ENCODE measurements at regions not wholly inside any gene's neighbourhood (a gene's known extent, or its start where the extent isn't known, plus 50 kb on each side); places are given as distances from the start of the nearest gene placed in this dataset.

DNA sequence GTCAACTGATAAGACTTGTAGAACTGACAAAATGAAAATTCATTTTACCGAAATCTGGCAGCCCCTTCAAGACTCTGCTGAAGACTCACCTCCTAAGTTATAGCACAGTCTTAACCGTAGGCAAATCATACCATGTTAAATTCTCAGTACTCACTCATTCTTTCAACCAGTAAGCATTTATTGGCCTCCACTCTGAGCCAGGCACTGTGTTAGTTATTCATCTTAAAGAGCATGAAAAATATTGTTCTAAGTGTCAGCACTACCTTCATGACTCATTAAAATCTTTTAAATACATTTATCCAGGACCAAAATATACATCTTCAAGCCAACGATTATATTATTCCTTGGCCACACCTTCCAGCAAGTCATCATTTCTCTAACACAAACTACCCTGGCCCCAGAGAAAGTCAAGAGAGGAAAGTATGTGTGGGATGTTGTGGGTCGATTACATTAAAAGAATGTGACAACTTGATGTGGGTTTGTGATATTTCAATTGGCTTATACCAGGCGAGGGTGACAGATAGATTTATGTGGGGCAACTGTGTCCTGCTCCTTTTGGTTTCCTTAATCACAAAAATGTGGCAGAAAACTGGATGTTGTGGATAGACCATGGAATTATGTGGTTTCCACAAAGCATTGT is 55.0 kb downstream of the TMEM30B start:
- no peak for DNase-seq

DNA sequence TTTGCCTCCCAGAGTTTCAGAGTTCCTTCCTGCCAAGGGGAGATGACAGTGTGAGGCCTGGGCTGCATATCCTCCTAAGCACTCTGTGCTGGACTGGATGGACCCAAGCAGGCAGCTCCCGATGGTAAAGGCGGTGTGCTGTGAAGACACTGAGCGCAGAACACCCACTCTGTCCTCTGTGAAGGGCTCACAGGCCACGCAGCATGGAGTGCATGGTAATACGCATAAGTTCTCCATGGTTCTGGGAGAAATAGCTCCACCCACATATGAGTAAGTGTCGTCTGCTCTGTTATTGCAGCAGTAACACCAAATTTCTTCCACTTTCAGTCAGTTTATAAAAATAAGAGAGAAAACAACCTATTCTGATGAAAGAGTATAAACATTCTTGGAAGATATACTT is 55.8 kb downstream of the TMEM30B start:
- no peak for DNase-seq

DNA sequence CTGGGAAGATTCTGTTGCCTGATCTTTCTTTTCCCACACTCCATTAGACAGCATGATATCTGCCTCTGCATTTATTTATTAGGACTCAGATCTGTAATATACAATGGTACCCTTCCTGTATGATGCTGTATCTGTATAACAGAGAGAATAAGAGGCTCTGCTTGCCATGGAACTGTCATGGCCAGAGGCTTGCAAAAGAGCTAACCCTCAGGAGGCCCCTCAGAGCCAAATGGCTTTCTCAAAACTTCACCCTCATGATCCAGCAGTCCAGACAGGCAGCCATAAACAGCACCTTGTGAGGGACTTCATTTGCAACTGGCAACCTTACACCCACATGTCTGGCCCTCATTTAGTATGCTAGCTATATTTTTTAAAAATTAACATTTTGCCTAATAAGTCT is 57.6 kb downstream of the TMEM30B start:
- DNase-seq = no peak

DNA sequence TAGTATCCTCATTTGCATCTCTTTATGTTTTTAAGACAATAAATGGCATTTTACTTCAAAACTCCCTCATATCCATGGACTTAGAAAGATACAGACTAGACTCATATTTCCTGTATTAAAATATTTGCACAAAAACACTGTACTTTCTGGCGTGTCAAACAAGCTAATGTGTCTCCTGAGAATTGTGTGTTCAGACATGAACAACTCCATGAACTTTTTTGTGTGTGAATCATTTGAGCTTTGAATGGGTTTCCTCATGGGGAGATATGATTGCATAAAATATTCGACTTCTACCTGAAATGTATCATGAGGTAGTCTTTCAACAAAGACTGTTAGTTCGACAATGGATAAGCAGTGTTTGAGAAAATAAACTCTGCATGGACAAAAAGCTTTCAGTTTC is 58.8 kb downstream of the TMEM30B start:
- DNase-seq = no peak

DNA sequence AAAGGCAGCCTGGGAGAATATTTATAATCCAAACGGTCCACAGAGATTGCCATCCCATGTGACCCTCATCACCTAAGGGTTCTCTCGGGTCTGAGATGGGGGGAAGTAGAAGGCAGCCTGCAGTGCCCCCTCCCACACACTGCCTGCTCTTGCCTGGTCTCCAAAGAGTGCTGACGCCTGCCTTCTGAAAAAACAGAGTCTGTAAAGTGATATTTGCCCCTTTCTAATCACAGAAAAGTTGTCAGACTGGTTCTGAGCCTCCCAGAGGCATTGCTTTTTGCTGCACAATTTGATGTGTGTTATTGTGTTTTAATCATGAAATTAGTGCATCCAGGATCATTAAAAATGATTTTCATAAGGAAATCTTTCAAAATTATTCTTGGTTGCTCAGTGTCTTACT is 59.2 kb downstream of the TMEM30B start:
- DNase-seq = no peak

GRCh38 chr14:61219673-61220072 is 61.5 kb downstream of the TMEM30B start:
- DNase-seq = no peak

DNA sequence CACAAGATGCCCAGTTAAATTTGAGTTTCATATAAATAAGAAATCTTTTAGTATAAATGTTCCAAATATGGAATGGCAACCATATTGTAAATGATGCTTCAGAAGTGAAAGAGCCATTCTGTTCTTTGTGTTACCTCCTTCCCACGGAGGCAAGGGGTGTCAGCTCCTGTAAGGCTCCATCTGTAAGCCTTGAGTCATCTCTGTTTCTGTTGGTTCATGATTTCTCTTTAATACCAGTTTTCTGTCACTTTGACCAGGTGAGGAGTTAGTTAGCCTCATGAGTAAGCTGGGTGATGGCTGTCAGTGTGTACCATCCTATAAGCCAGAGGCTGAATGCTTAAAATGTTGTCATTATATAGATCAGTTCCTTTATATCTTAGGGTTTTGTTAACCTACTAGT is 61.9 kb downstream of the TMEM30B start:
- DNase-seq = no peak

- DNase-seq = no peak
These were observed 62.4 kb downstream of the TMEM30B start for GRCh38 chr14:61218767-61219166.

DNA sequence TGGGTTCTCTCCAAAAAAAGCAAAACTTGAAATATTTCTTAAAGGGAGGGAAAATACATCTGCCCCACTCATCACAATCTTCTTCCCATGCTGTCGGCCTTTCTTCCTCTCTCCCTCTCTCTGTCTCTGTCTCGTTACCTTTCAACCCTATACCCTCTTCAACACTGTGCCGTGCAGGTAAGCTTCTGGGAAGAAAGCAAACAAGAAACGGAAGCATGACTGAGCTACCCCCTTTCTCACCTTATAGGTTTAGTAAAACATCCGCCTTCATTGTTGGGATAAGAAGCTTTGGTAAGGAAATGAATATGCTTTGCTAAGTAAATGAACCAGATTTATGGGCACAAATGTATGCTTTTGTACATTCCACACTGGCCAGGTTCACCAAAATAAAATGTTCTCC is 63.0 kb downstream of the TMEM30B start:
- no peak for DNase-seq

GRCh38 chr14:61217516-61217915 is 63.6 kb downstream of the TMEM30B start:
- DNase-seq = no peak

DNA sequence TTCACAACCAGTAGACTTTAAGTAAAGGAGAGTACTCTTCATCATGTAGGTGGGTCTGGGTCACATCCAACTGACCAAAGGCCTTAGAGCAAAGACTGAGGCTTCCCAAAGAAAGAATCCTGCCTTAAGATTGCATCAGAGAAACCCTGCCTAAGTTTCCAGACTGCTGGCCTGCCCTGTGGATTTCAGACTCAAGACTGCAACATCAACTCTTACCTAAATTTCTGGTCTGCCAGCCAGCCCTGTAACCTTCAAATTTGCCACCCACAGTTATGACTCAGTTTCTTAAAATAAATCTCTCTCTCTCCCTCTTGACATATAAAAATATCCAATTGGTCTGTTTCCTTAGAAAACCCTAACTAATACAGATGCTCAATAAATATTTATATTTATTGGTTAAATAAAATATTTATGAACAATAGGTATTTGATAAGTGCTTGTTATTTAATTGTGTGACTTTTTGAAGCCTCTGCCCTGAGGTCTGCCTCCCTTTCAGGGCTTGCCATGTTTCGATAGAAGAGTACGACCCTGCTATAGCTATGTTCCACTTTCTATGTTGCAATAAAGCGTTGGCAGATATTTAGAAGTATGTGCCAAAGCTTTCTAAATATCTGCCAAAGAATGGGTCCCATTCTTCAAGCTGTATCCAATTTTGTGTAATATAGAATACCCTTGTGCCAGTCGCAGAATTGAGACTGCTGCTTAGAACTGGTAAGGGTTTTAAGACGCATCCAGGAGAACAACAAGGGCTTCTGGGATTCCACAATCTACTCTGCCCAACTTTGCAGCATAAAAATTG is 65.7 kb downstream of the TMEM30B start:
- no peak for DNase-seq

DNA sequence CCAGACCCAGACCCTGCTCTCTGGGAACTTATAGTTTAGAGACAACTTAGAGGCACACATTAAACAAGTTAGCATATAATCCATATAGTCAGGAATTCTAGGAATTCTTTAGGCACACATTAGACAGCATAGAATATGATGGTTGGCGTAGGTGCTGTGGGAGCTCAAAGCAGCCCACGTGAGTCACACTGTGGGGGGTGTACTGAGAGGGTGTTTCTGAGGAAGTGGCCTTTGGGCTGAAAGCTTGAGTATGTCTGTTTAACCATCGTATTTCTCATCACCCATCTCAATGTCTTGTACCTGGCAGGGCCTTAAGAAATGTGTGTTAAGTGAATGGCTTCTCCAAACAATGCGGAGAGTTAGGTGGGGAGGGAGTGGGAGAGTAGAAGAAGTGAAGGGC is 67.2 kb downstream of the TMEM30B start:
- DNase-seq = no peak

- no peak for DNase-seq
These were observed 67.9 kb downstream of the TMEM30B start for GRCh38 chr14:61213191-61213621.

GRCh38 chr14:61212546-61212945 is 68.6 kb downstream of the TMEM30B start:
- DNase-seq = no peak

DNA sequence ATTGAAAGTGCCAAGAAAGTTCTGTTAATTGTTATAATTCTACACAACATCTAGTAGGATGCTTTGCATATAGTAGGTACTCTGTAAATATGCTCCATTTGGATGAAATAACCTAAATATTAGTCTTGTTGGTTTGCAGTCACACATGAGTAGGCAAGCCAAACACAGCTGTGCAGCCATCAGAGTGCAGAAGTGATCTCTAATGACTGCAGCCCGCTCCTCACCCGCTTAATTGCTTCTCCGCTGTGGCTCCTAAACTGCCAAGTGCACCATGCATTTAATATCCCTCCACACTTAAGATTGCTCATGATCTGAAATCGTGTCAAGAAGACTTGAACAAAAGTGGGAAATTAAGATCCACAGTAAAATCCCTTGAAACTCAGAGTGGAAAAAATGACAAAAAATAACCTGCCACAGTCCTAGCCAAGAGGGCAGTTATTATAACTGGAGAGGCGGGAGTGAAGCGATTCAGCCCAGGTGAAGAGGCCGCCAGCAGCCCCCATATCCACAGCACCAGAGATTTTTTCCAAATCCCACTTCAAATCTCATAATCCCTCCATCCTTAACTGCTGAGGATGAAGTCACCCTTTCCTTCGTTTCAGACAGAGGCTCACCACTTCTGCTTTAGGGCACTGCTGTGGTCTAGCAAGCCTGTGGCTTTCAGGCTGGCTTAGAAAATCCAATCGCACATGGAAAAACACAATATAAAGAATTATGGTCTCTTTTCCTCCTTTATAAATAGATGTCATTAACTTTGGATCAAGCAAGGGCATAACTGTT is 69.5 kb downstream of the TMEM30B start:
- no peak for DNase-seq

GRCh38 chr14:61203081-61203753 is 77.9 kb downstream of the TMEM30B start:
- no peak for DNase-seq

- DNase-seq = no peak
These were observed 79.0 kb downstream of the TMEM30B start for GRCh38 chr14:61202124-61202523.

GRCh38 chr14:61201171-61201570 is 80.0 kb downstream of the TMEM30B start:
- no peak for DNase-seq

GRCh38 chr14:61197416-61197815 is 83.7 kb downstream of the TMEM30B start:
- DNase-seq = no peak

GRCh38 chr14:61196792-61197191 is 84.3 kb downstream of the TMEM30B start:
- DNase-seq = no peak

GRCh38 chr14:61196034-61196433 is 85.1 kb downstream of the TMEM30B start:
- DNase-seq = no peak

DNA sequence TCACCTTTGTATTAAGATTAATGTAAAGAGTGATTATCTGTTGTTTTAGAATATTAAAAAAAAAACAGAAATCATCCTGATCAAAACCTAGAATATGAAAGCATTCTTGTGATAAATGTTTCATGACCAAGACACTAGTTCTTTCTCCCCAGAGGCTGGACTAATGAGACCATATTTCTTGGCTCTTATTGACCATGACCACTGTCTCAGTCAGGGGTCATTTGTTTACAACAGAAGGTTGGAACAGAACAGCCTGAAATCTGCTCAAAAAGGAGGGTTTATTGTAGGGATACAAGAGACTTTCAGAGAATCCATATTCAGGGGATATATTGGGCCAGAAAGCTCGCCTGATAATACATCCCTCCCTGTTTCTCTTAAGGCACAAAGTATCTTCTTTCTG is 87.7 kb downstream of the TMEM30B start:
- DNase-seq = no peak

DNA sequence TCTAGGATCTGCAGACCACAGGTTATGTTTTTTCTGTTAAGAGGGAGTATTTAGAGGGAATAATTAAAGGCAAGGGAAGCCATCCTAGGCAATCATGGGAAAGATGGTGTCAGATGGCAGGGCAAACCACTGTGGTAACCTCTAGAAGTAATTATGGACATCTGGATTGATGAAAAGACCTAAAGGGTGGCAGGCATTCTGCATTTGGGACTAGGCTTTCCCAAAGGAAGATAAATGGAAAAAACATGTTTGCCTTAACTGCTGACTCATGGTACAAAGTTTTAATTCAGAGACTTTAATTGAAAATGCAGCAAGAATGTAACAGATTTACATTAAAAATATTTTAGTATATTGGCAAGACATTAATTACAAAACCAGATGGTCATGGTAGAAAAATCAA is 88.1 kb downstream of the TMEM30B start:
- no peak for DNase-seq

Measured in activated naive CD4-positive, alpha-beta T cell treated with anti-CD3 and anti-CD28 coated beads, Interleukin-2, amount 50 U/mL, for 16 hours (primary cell).